ENCODE measurements at regions not wholly inside any gene's neighbourhood (a gene's known extent, or its start where the extent isn't known, plus 50 kb on each side); places are given as distances from the start of the nearest gene placed in this dataset.

DNA sequence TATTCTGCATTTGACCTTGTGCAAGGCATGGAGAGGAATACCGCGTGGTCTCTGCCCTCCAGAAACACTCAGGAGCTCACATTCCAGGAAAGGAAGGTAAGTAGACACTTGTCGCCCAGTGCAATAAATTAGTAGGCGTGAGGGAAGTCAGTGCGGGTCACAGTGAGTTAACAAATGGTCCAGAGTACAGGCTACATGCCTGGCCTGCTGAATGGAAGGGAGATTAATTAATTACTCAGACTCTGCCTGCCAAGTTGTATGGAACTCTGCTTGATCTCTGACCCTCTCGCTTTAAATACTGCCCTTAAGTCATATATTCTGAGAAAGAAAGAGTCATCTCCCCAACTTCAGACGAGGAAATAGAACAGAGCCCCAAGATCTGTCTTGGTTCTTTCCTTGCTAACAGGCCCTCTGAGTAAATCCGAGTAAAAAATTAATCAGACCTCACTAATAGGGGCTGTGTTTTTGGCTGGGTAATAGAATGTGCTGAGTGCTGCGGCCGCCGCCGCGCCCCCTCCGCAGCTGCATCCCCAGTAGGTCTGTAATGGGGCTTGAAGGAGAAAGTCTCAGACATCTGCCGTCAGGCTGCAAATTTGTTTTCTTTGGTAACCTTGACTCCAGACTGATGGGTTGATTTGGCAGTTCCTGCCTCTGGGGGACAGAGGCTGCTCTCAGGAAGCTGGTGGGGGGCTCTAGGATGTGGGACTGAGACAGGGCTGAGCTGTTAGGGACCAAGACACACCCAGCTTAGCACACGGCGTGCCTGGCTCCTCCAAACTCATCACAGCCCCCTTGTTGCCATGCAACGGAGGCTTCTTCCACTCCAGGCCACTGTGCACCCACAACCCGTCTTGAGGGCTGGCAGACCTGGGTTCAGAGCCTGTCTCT is 144.4 kb downstream of the NSG2 start:
- DNase-seq (ENCODE audit: low read depth in 4 of 4, low spot score in 3 of 4) = peak in 1 of 4 donors; percentile 43

DNA sequence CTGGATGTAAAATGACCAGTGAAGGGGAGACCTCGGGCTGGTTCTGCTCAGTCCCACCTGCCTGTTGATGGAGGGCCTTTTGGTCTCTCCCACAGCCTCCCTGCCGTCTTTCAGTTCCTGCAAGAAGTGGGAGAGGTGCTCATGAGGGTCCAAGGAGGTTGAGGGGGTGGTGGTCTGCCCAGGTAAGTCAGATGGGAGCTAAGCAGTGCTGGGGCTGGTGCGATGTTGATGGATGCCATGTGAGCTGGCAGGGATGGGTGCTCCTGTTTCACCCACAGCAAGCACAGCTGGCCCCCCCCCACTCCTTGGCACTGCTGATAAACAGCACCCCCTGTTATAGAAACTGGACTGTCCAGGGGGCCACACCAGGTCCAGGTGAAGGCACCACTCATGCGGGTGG is 145.6 kb downstream of the NSG2 start:
- no peak for DNase-seq (ENCODE audit: low read depth in 4 of 4, low spot score in 3 of 4)

DNA sequence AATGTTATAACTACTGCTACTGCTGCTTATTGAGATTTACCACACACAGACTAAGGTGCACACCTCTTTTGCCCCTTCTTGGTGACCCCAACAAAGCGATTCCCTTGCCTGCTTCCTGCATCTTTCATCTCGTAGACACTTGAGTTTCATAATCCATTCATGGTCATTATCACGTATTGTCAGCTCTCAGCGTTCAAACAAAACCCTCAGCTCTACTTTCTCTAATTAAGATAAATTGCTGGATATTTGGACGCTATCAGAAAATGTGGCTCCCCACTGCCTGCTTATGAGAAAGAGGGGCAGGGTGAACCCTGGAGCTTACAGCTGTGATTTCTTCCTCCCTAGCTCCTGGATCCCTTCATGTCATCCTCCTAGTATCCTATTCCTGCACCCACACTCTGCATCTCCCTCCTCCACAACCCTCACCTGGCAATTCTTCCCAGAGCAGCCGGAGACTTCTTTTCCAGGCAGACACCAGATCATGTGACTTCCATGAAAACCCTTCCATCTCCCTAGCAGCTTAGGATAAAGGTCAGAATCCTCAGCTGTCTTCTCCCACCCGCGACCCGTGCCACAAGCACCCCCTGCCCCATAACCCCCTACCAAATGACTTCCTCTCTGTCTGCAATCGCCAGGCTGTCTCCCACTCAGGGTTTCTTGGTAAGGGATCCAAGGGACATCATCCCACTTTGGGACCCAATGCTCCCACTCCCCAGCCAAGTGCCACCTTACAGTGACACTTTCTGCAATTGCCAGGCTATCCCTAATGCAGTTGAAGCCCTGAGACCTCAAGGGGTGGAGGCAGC is 146.5 kb downstream of the NSG2 start:
- DNase-seq (ENCODE audit: low read depth in 4 of 4, low spot score in 3 of 4) = no peak

DNA sequence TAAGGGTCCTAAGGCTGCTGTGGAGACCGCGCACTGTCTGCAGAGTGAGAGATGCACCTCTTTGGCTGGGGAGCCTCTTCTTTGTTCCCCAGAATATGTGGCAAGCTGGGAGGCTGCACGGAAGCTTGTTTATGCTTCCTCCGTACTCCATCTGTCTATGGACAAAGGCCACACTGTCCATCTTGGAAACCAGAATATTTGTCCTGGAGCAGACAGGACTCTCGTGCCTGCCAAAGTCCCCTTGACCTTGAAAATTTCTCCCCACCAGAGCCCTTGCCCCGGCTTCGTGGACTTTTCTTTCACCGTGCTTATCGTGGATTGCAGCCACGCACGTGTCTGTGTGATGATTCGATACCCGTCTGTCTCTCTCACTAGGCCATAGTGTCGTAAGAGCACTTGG is 147.4 kb downstream of the NSG2 start:
- no peak for DNase-seq (ENCODE audit: low read depth in 4 of 4, low spot score in 3 of 4)

DNA sequence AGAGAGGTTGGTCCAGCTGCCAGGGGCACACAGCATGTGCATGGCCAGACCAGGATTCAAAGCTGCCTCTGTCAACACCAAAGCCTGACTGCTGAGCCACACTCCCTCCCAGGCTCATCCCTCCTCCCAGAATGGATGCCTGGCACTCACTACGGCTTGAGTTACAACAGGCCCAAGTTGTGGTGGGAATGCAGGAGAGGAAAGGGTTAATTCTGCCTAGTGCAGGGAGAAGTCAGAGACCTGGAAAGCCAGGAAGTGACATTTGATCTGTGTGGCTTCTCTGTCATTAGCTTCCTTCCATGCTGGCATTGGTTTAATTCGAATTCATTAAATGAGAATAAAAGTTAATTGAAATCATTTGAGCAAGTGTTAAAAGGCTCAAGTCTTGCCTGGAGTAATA is 150.0 kb downstream of the NSG2 start:
- peak in 1 of 4 donors; percentile 14 for DNase-seq (ENCODE audit: low read depth in 4 of 4, low spot score in 3 of 4)

DNA sequence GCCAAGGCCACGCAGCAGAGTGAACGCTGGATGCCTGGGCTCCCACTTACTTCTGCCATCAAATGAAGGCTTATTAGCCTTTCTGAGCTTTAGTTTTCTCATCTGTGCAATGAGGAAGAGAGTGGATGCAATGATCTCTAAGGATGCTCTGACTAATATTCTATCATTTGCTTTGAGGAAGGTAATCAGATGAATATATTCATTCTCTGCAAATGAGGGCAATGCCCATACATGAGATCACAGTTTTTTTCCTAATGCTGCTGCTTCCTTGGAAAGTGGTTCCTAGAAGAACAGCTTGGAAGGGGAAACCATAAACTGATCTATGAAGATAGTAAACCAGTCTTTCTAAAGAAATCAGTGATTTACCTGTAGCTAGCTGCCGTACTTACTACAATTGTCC is 152.4 kb downstream of the NSG2 start:
- no peak for DNase-seq (ENCODE audit: low read depth in 4 of 4, low spot score in 3 of 4)

DNA sequence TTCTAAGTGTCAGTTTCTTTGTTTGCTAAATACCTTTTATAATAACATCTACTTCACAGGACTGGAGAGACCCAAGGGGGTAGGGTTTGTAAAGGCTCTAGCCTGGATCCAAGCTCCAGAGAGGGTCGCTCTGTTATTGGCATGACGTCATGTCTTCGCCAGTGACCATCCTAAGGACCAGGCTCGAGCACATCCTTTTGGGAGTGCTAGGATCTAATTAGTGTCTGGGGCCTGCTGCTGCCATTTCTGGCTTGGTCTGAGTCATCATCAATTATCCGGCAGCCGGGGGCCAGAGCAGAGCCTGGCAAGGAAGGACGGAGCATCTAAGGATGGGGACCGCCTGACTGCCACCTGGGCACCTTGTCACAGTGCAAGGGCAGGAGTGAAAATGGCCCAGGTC is 153.0 kb downstream of the NSG2 start:
- no peak for DNase-seq (ENCODE audit: low read depth in 4 of 4, low spot score in 3 of 4)

DNA sequence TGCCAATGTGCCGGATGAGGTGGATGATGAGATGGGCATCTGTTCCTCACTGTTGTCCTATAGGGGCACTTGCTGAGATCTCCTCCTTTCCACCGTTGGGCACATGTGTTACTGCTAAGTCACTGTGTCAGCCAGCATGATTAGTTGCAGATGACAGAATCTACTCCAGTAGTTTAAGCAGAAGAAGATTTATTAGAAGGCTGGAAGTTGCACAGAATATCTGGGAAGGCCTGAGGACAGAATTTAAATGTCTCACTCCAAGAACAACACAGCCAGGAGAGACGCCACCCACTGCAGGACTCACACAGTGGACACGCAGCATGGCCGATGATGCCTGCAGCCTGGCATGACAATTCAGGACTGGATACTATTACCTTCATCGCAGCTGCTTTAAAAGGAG is 157.5 kb downstream of the NSG2 start:
- no peak for DNase-seq (ENCODE audit: low read depth in 4 of 4, low spot score in 3 of 4)

DNA sequence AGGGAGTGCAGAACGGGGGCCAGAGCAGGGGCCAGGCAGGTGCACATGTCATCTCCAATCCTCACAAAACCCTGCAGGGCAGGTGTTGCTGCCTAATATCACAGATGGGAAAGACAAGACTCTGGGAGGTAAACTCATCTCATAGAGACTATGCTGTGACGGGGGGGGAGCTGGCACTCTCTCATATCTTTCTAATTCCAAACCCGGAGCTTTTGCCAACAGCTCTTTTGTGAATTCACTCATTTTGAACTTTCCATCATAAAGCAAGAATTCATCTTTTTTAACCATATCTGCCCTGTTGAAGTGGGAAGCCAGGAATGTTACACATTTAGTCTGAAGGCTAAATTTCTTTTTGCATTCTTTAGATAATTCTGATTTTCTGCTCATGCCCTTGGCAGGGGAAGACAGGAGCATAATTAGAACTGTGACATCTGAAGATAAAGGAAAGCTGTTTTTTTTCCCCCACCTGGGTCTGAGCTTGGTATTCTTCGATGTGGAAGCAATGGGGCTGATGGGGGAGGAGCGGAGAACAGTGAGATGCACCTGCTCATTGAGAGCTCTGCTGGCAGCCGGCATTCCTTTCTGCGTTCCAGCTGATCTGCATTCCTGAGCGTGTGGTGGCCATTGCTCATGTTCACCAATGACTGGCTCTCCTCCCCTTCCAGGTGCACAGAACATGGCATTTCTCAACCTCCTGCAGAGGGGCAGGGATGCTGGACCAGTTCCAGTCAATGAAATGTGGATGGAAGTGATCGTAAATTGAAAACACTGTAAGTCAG is 159.2 kb downstream of the NSG2 start:
- peak in 1 of 4 donors; percentile 16 for DNase-seq (ENCODE audit: low read depth in 4 of 4, low spot score in 3 of 4)

DNA sequence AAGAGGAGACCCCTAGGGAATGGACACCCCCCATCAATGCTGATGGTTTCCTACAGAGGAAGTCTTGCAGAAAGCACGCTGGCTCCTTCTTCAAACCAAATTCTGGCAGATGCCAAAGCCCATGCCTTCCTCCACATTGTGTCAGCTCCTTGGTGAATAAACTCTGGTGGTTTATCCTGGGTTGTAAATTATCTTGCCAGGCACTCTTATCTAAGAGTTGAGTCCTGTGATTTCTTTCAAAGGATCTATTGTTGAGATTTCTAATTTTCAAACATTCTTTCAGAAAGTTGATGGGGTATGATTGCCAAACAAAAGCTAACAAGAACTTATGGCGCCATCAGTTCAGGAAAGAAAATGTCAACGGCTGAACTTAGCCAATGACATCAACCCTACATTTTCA is 160.4 kb downstream of the NSG2 start:
- no peak for DNase-seq (ENCODE audit: low read depth in 4 of 4, low spot score in 3 of 4)

DNA sequence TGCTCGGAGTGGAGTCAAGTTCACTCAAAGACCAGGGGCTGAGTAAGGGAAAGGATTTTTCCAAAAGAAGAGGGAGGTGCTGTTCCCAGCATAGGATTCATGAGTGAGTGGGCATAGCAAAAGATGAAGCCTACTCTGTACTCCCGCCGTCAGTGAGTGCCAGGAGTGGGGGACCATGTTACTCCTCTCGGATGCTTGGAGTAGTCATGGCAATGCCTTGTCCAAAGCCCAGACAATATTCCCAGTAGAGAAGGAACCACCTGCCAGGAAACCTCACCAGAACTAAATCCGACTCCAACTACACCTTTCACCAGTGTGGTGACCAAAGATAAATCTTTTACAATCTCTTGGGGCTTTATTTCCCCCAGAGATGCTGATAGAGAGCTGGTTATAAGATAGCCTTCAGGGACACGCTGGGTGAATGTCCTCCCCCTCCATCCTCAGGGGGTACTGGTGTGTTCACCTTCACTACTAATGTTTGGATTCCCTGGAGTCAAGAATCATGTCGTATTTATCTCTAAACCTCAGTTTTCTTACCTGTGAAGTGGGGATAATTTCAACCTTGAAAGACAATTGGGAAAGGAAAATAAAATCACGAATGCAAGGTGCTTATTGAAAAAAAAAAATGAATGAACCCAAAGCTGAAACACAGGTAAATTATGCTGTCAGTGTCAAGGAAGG is 165.2 kb downstream of the NSG2 start:
- DNase-seq (ENCODE audit: low read depth in 4 of 4, low spot score in 3 of 4) = no peak

DNA sequence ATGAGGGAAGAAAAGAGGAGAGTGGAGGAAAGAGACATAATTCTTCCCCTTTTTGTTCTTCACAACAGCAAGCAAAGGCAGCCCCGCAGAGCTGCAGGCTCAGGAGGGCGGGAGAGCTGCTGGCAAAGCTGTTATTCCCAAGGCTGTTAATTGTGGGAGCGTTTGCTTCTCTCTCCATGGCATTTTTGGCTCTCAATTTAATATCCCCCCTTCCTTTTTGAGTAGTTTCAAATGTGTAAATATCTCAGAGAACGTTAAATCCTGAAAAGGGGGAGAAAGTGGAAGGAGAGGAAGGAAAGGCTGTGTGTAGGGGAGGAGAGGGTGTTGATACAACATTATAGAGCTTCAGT is 165.7 kb downstream of the NSG2 start:
- DNase-seq (ENCODE audit: low read depth in 4 of 4, low spot score in 3 of 4) = no peak

DNA sequence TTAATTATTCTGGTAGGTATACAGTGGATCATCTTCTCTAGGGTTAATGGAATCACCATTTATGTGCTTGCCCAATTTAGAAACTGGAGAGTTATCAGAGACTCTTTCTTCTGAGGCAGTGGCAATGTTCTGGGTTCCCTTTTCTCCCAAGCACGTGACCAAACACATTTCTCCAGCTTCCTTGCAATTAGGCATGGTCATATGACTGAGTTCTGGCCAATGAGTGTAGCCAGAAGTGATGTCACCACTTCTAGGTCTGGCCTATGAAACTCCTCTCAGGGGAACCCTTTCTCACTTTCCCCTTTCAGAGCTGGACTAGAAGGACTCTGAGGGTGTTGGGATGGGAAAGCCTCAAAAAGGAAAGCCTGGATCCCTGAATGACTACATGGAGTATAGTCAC is 172.0 kb downstream of the NSG2 start:
- no peak for DNase-seq (ENCODE audit: low read depth in 4 of 4, low spot score in 3 of 4)

DNA sequence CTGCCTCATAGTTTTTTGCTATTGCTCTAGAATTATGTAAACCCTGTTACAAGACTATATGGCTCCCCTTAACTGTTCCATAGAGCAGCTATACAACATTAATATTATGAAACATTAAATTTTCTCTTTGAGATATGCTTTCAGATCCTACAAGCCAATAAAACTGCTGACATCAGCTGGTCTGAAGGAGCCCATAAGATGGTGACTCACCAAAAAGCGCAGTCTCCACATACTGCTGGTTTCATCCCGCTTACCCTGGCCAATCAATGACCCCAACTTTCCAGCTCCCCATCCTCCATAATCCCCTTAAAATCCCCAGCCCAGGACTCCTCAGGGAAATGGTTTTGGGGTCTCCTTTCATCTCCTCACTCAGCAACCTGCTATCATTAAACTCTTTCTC is 172.7 kb downstream of the NSG2 start:
- no peak for DNase-seq (ENCODE audit: low read depth in 4 of 4, low spot score in 3 of 4)

DNA sequence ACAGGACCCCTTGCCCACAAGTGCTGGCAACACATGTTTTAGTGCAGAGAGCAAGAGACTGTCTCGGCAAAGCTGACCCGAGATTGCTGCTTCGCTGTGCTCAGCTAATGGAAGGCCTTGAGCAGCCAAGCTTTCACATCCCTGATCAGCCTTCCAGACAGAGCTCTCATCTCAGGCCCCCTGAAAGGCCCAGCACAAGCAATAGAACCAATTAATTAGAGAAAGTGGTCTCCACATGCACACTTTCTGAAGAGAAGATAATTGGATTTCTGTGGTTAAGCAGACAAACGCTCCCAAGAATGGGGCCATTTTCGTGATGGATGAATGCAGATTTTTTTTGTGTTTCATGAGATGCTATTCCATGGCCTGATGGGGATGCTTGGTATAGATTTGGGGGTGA is 174.9 kb downstream of the NSG2 start:
- DNase-seq (ENCODE audit: low read depth in 4 of 4, low spot score in 3 of 4) = no peak

DNA sequence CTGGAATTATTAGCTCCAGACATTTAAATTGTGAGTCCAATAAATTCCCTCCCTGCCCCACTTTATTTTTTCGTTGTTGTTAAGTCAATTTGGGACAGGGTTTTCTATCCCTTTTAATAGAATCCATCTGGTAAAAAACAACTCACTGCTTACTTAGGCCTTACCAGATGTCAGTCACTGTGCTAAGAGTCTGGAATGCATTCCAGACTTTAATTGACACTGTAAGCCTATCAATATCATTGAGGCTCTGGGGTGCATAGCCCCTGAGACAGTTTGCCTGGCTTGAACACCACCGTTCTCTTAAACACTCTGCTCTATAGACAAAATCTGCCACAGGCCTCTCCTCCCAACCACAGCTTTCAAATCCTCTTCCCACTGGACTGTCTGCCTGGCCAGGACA is 175.9 kb downstream of the NSG2 start:
- DNase-seq (ENCODE audit: low read depth in 4 of 4, low spot score in 3 of 4) = no peak

DNA sequence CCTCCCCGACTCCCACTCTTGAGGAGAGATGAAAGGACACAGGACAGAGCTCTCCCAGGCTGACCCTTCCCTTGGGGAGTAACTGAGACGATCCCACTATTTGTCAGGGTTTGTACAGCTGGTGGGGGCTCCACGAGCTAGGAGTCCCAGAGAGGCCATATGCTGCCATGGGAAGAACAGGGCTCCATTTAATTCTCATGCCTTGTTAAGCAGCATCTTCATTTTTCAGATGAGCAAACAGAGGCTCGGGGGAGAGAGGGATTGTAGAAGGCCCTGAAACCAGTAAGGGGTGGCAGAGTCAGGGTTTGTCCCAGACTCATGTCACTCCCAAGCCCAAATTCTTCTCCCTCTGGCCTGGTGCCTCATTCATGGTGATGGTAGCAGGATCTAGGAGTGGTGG is 176.4 kb downstream of the NSG2 start:
- DNase-seq (ENCODE audit: low read depth in 4 of 4, low spot score in 3 of 4) = no peak

DNA sequence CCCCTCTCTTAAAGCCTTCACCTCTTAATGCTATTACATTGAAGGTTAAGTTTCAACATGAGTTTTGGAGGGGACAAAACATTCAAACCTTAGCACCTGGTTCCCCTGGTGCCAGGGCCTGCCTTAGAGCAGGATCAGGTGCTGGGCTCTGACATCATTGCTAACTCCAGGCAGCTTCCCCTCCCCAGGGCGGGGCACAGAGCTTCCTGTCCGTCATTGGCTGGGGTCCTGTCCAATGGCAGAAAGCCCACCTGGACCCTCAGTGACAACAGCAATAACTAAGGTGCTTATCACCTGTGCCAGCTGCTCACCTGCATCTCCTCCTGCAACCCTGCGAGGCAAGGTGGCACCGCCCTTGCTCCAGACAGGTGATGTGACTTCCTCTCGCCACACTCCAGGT is 177.4 kb downstream of the NSG2 start:
- DNase-seq (ENCODE audit: low read depth in 4 of 4, low spot score in 3 of 4) = no peak

DNA sequence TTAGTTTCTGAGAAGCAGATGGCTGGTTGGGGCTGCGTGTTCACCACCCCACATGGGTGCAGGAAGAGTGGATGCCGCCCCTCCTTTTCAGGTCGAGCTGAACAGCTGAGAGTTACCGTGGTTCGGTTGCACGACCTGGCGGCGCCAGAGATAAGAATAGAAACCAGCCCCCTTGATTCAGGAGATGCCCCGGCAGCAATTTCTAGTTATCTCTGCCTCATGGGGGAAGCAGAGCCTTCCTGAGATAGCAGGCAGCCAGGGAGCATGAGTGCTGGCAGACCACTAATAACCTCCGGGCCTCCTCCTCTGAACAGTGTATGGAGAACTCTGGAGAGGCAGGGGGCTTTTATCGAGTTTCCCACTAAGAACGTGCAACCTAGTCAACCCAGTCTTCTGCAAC is 177.8 kb downstream of the NSG2 start:
- DNase-seq (ENCODE audit: low read depth in 4 of 4, low spot score in 3 of 4) = no peak

DNA sequence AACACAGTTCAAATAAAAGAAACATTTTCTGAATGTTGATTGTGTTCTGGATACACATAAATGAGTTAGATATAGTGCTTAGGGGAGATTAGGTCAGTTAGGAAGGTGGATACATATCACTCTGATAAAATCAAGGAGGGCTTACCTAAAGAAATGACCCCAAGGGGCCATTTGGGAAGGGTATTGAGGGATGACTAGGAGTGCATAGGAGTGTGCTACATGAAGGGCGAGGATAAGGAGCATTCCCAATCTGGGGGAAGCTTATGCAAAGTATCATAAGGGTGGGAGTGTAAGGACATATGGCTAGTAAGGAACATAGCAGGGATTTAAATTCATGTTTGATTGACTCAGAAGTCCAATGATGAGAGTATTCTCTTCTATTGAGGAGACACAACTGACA is 183.6 kb downstream of the NSG2 start:
- DNase-seq (ENCODE audit: low read depth in 4 of 4, low spot score in 3 of 4) = no peak
